Keratinocyte (primary cell): ENCODE measurements at regions not wholly inside any gene's neighbourhood (a gene's known extent, or its start where the extent isn't known, plus 50 kb on each side); places are given as distances from the start of the nearest gene placed in this dataset.

ENCODE experiments used
- DNase-seq: peaks from one replicate; pipeline ENCODE4 v3.0.0-alpha.2; 2011; ENCODE audit warnings: low read depth, missing footprints, low spot score
- FAIRE-seq: peaks from 2 replicates; lab custom pipeline; 2011; peaks lifted over from hg19 to GRCh38; lab: Jason Lieb, UNC
- H2AFZ ChIP-seq: 2 replicates; pipeline ENCODE4 v1.6.0; 2012; ENCODE audit warnings: low read length, control low read depth, inconsistent platforms; ENCODE audit not compliant: control insufficient read depth
- H3K27ac ChIP-seq: 2 replicates; pipeline ENCODE4 v1.5.1; 2011; ENCODE audit warnings: low read length; ENCODE audit not compliant: control insufficient read depth, insufficient read depth
- H3K27me3 ChIP-seq: 3 replicates; pipeline ENCODE4 v1.6.0; 2011; ENCODE audit warnings: low read length; ENCODE audit not compliant: control insufficient read depth, insufficient read depth; ENCODE audit errors: extremely low read depth
- H3K36me3 ChIP-seq, 2 experiments: 2 replicates in 1 of 2; 3 replicates in 1 of 2; pipeline ENCODE4 v1.5.1; 2011; ENCODE audit warnings: low read length in 2 of 2, mild to moderate bottlenecking in 1 of 2; ENCODE audit not compliant: control insufficient read depth in 2 of 2, insufficient read depth in 2 of 2; ENCODE audit errors: extremely low read depth in 1 of 2
- H3K4me1 ChIP-seq: 3 replicates; pipeline ENCODE4 v1.5.1; 2011; ENCODE audit warnings: low read length; ENCODE audit not compliant: control insufficient read depth, insufficient read depth; ENCODE audit errors: extremely low read depth
- H3K4me2 ChIP-seq: 3 replicates; pipeline ENCODE4 v1.6.0; 2011; ENCODE audit warnings: low read depth, low read length; ENCODE audit not compliant: control insufficient read depth, insufficient read depth; ENCODE audit errors: extremely low read depth
- H3K4me3 ChIP-seq, 3 experiments: fragments of 200-600 bp in 1 of 3; sonication (generic) in 1 of 3; 2 replicates in 2 of 3; 3 replicates in 1 of 3; pipeline ENCODE4 v1.5.1; 2011 to 2016; ENCODE audit warnings: low read length in 3 of 3, mild to moderate bottlenecking in 3 of 3, control low read depth in 2 of 3, inconsistent platforms in 1 of 3, low read depth in 1 of 3, mixed read lengths in 1 of 3, mixed run types in 1 of 3, moderate library complexity in 1 of 3; ENCODE audit not compliant: control insufficient read depth in 2 of 3, insufficient read depth in 2 of 3; ENCODE audit errors: extremely low read depth in 1 of 3
- H3K79me2 ChIP-seq: 2 replicates; pipeline ENCODE4 v1.6.0; 2012; ENCODE audit warnings: low read length; ENCODE audit not compliant: control insufficient read depth, insufficient read depth
- H3K9ac ChIP-seq: 3 replicates; pipeline ENCODE4 v1.6.0; 2011; ENCODE audit warnings: low read length; ENCODE audit not compliant: control insufficient read depth, insufficient read depth; ENCODE audit errors: extremely low read depth
- H3K9me1 ChIP-seq: 3 replicates; pipeline ENCODE4 v1.6.0; 2011; ENCODE audit warnings: low read length; ENCODE audit not compliant: control insufficient read depth, insufficient read depth; ENCODE audit errors: extremely low read depth
- H3K9me3 ChIP-seq: 2 replicates; pipeline ENCODE4 v1.5.1; 2012; ENCODE audit warnings: low read depth, low read length; ENCODE audit not compliant: control insufficient read depth
- H4K20me1 ChIP-seq: 3 replicates; pipeline ENCODE4 v1.6.0; 2011; ENCODE audit warnings: low read length; ENCODE audit not compliant: control insufficient read depth, insufficient read depth; ENCODE audit errors: extremely low read depth
- CTCF ChIP-seq, 3 experiments: IDR thresholded peaks in 1 of 3; conservative IDR thresholded peaks in 1 of 3; optimal IDR thresholded peaks in 1 of 3; 2 replicates in 2 of 3; 3 replicates in 1 of 3; pipeline versions ENCODE3 to v1.5.1; 2011; ENCODE audit warnings: low read length in 3 of 3, mild to moderate bottlenecking in 3 of 3, moderate library complexity in 2 of 3, control low read depth in 1 of 3, inconsistent platforms in 1 of 3; ENCODE audit not compliant: insufficient read depth in 2 of 3; ENCODE audit errors: extremely low read depth in 1 of 3
- EZH2 ChIP-seq: IDR thresholded peaks from one replicate; pipeline ENCODE4 v1.6.1; 2012; ENCODE audit warnings: inconsistent platforms, mild to moderate bottlenecking, low read length, moderate library complexity
- dilution Hi-C: fragments of 300-500 bp; cut with MboI; formaldehyde crosslinking; loops from one replicate; pipeline ENCODE4 v1.7.0; 2020; ENCODE audit warnings: low sequenced_read_pairs; ENCODE audit not compliant: extremely low pct_ligation_motif_present

DNA sequence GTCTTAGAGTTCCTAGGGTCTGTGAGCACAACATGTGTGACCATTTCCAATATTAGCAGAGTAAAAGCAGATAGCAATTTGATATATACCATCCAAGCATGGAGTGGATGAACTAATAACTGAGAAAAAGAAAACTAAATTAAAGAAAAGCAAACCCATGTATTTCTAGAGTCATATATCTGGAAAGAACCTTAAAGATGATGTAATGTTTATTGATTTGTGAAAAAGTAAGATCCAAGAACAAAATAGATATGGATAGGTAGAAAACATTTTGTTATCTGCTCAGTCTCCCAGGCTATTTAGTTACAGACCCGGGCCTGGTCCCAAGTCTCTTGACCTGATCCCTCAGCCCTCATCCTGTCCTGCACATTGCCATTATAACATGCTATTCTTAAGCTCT lies 526.8 kb downstream of the EPM2A start:
- no peaks in the 10 kb centered on the region for H3K9me3 ChIP-seq
- no peaks in the 10 kb centered on the region for H3K36me3 ChIP-seq
- dilution Hi-C loops = no loop called here
- no peaks in the 10 kb centered on the region for H3K9me1 ChIP-seq
- H3K27ac ChIP-seq = no peak overlapping the region
- H4K20me1 ChIP-seq = no peaks in the 10 kb centered on the region
- no peaks in the 10 kb centered on the region for H3K4me1 ChIP-seq
- H3K27me3 ChIP-seq = no peaks in the 10 kb centered on the region
- DNase-seq (no peak), FAIRE-seq (no peak)
- no peak overlapping the region for H3K4me2 ChIP-seq
- no peak overlapping the region for H2AFZ ChIP-seq
- no peaks in the 10 kb centered on the region for H3K79me2 ChIP-seq
- no peak overlapping the region for H3K4me3 ChIP-seq
- TF ChIP-seq CTCF (optimal IDR thresholded peaks at IDR 0.05 in 1 of 3, IDR thresholded peaks at IDR 0.05 in 1 of 3, conservative IDR thresholded peaks at IDR 0.05 in 1 of 3; ENCODE audit: extremely low read depth in 1 of 3, insufficient read depth in 2 of 3, low read length in 3 of 3) (no peak), EZH2 (no peak)
- H3K9ac ChIP-seq = no peak overlapping the region

DNA sequence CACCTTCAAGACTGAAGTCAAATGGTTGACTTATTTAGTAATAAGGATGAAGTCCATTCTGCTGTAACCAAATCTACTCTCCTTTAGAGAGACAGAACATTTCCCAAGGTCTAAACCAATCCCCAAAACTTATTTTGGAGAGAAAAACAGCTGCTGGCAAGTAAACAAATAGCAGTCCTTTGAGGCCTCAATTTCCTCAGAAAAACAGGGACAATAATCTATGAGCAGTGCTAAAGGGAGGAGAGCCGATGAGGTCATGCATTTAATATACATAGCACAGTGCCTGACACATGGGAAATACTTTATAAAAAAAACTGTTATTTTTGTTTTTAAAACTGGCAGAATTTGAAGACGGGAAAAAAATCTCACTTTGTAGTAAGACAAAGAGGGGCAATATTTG lies 526.0 kb downstream of the EPM2A start:
- FAIRE-seq = no peak

More for the DNA sequence above, 526.0 kb downstream of the EPM2A start:
- TF ChIP-seq EZH2 = no peak
- no peak for TF ChIP-seq CTCF (optimal IDR thresholded peaks at IDR 0.05 in 1 of 3, IDR thresholded peaks at IDR 0.05 in 1 of 3, conservative IDR thresholded peaks at IDR 0.05 in 1 of 3; ENCODE audit: extremely low read depth in 1 of 3, insufficient read depth in 2 of 3, low read length in 3 of 3)
- no peaks in the 10 kb centered on the region for H3K4me1 ChIP-seq
- H2AFZ ChIP-seq = no peak overlapping the region
- H3K79me2 ChIP-seq = no peaks in the 10 kb centered on the region
- no peak overlapping the region for H3K9ac ChIP-seq
- DNase-seq = no peak
- no peaks in the 10 kb centered on the region for H3K36me3 ChIP-seq
- H3K27me3 ChIP-seq = no peaks in the 10 kb centered on the region
- H3K9me3 ChIP-seq = no peaks in the 10 kb centered on the region
- H3K4me2 ChIP-seq = no peak overlapping the region
- dilution Hi-C loops = no loop called here
- H3K27ac ChIP-seq = no peak overlapping the region
- H3K9me1 ChIP-seq = no peaks in the 10 kb centered on the region
- H4K20me1 ChIP-seq = no peaks in the 10 kb centered on the region
- H3K4me3 ChIP-seq = no peak overlapping the region
